Kidney (tissue), 13 donors: ENCODE measurements at regions not wholly inside any gene's neighbourhood (a gene's known extent, or its start where the extent isn't known, plus 50 kb on each side); places are given as distances from the start of the nearest gene placed in this dataset.

Experiments used
- DNase-seq, 5 donors: peaks; one replicate each; pipeline ENCODE4 v3.0.0-alpha.2; 2013 to 2020
- FAIRE-seq: peaks from 2 replicates; lab custom pipeline; 2012; peaks lifted over from hg19 to GRCh38; lab: Jason Lieb, UNC
- H3K27ac ChIP-seq, 2 donors: one replicate each; pipeline ENCODE4 v1.7.0; 2013; ENCODE audit warnings: low read depth in 2 of 2, low read length in 2 of 2, inconsistent platforms in 1 of 2
- H3K27me3 ChIP-seq: one replicate; pipeline ENCODE4 v1.7.1; 2013; ENCODE audit warnings: low read length, inconsistent platforms; ENCODE audit not compliant: control insufficient read depth, insufficient read depth
- H3K36me3 ChIP-seq, 3 donors: one replicate each; pipeline versions ENCODE4 v1.7.0 to v1.7.1; 2013; ENCODE audit warnings: low read length in 3 of 3, control low read depth in 1 of 3, inconsistent platforms in 1 of 3; ENCODE audit not compliant: insufficient read depth in 3 of 3, control insufficient read depth in 2 of 3
- H3K4me1 ChIP-seq, 3 donors: one replicate each; pipeline versions ENCODE4 v1.7.0 to v1.7.1; 2013; ENCODE audit warnings: low read length in 3 of 3, inconsistent platforms in 1 of 3, low read depth in 1 of 3; ENCODE audit not compliant: control insufficient read depth in 2 of 3, insufficient read depth in 2 of 3
- H3K4me3 ChIP-seq, 3 donors: one replicate each; pipeline versions ENCODE4 v1.7.0 to v1.8.1; 2013; ENCODE audit warnings: low read length in 3 of 3, control low read depth in 1 of 3, inconsistent platforms in 1 of 3
- H3K9ac ChIP-seq, 3 donors: one replicate each; pipeline versions ENCODE4 v1.7.0 to v1.7.1; 2013; ENCODE audit warnings: low read length in 3 of 3, control low read depth in 1 of 3, inconsistent platforms in 1 of 3
- H3K9me3 ChIP-seq, 3 donors: one replicate each; pipeline versions ENCODE4 v1.7.0 to v1.7.1; 2013; ENCODE audit warnings: low read length in 3 of 3, control low read depth in 1 of 3, inconsistent platforms in 1 of 3; ENCODE audit not compliant: control insufficient read depth in 2 of 3, insufficient read depth in 1 of 3
- intact Hi-C: fragments of 100-400 bp; cut with DNase I; formaldehyde crosslinking; loops from one replicate; pipeline ENCODE4 v1.11.1; 2022
- TF ChIP-seq, protein P1 (sequence below): IDR thresholded peaks from 3 replicates; pipeline ENCODE4 v1.5.1; 2012; ENCODE audit warnings: mild to moderate bottlenecking, moderate library complexity, borderline replicate concordance; ENCODE audit not compliant: insufficient read depth; ENCODE audit errors: extremely low read depth
- donor health status: control.
- donor health status: control.
- donor health status: control.
- donor health status: control.
- donor health status: control.
- donor health status: DM: yes; HTN: yes; CAD: no.
- donor health status: Normal renal cell carcinoma (clear cell type).

DNA sequence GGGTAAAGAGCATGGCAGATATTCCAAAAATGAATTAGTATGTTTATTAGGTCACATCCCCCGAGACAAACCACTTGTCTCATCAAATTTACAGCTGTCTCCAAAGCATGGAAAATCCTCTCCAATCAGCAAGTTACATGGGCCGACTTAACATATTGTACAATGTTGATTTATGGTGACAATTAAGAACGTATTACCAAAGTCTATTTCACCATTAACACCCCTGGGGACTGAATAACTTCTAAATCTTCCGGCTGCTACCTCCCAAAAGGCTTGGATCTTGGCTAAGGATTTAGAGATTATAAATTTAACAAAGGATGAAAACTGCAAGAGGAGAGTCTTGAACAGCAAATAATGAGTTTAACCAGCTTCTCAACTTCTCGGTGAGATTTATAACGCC, 311.9 kb downstream of the NPIPA8 start:
- no peaks in the 10 kb centered on the region for H3K27me3 ChIP-seq
- FAIRE-seq (no peak), DNase-seq (peak in 3 of 5 donors; percentile 13 to 81 (median 69))
- H3K27ac ChIP-seq = no peak overlapping the region
- H3K4me3 ChIP-seq = peak overlapping the region in 1 of 3 donors; percentile 2
- H3K4me1 ChIP-seq = no peaks in the 10 kb centered on the region
- H3K36me3 ChIP-seq = no peaks in the 10 kb centered on the region
- TF ChIP-seq, protein P1, sequence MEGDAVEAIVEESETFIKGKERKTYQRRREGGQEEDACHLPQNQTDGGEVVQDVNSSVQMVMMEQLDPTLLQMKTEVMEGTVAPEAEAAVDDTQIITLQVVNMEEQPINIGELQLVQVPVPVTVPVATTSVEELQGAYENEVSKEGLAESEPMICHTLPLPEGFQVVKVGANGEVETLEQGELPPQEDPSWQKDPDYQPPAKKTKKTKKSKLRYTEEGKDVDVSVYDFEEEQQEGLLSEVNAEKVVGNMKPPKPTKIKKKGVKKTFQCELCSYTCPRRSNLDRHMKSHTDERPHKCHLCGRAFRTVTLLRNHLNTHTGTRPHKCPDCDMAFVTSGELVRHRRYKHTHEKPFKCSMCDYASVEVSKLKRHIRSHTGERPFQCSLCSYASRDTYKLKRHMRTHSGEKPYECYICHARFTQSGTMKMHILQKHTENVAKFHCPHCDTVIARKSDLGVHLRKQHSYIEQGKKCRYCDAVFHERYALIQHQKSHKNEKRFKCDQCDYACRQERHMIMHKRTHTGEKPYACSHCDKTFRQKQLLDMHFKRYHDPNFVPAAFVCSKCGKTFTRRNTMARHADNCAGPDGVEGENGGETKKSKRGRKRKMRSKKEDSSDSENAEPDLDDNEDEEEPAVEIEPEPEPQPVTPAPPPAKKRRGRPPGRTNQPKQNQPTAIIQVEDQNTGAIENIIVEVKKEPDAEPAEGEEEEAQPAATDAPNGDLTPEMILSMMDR = no peak
- no peak overlapping the region for H3K9ac ChIP-seq
- H3K9me3 ChIP-seq = no peaks in the 10 kb centered on the region
- intact Hi-C loops = no loop called here

DNA sequence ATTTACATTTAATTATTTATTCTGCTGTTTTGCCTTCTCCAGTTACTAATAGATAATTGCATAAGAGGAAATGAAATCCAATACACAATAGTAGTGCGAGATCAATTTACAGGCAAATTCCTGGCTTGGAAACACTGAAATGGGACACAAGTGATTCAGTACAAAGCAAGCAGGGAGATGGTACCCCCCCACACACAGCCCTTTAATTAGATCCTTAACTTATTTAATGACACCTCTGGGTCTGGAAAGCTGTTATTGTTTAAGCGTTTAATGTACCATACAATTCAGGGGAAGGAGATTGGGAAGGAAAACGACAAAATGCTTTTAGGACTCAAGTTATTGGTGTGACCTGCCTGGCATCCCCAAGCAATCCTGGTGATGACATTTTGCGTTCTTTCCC, 318.2 kb downstream of the NPIPA8 start:
- TF ChIP-seq, protein P1 = no peak
- Histone ChIP-seq H3K4me1 (peaks cover 0 to 8% (median 0%) of the 10 kb centered on the region in 3 donors), H3K4me3 (no peak overlapping the region), H3K27me3 (no peaks in the 10 kb centered on the region), H3K9me3 (no peaks in the 10 kb centered on the region), H3K9ac (no peak overlapping the region), H3K27ac (no peak overlapping the region), H3K36me3 (no peaks in the 10 kb centered on the region)
- DNase-seq (peak in 3 of 5 donors; percentile 39 to 80 (median 79)), FAIRE-seq (no peak)
- intact Hi-C loops = no loop called here

DNA sequence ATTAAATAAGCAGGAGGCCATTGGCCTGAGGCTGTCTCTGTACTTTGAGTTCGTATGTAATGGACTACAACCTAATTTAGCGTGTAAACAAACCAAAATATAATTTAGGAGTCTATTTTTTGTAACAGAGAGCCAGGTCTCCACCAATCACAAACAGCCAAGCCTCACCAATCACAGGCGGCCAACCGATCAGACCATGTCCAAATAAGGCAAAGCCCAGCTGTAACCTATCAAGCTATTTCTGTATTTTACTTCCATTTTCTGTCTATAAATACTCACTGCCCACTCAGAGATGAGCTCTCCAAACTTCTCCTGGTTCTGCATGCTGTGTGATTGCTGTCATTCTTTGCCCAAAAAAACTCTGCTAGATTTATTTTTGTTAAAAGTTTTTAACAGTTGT, 322.7 kb downstream of the NPIPA8 start:
- no peaks in the 10 kb centered on the region for H3K27me3 ChIP-seq
- no peaks in the 10 kb centered on the region for H3K36me3 ChIP-seq
- H3K9me3 ChIP-seq = peaks cover 0 to 3% (median 0%) of the 10 kb centered on the region in 3 donors
- no peak for FAIRE-seq
- intact Hi-C loops = no loop called here
- H3K27ac ChIP-seq = no peak overlapping the region
- no peak overlapping the region for H3K4me3 ChIP-seq
- TF ChIP-seq, protein P1 = no peak
- DNase-seq = no peak
- peaks cover 0 to 8% (median 0%) of the 10 kb centered on the region in 3 donors for H3K4me1 ChIP-seq
- H3K9ac ChIP-seq = no peak overlapping the region

DNA sequence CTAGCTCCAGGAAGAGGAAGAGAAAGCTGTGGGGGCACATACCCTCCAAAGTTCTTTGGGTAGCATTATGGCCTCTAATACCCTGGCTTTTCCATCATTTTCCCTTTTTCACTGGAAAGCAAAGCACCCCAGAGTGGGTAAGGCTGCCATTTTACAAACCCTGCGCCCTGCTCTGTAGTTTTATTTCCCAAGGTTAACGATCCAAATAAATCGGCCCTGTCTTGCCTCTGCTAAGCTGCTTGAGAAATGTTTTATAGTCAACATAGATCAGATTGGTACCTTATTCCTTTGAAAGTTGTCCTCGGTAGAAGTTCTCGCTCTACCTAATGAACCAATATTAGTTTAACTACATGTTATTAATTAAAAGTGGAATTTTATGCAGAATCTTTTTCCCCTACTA, 328.2 kb downstream of the NPIPA8 start:
- Histone ChIP-seq H3K27me3 (no peaks in the 10 kb centered on the region), H3K4me1 (no peaks in the 10 kb centered on the region), H3K9me3 (peaks cover 0 to 3% (median 0%) of the 10 kb centered on the region in 3 donors), H3K27ac (no peak overlapping the region), H3K36me3 (no peaks in the 10 kb centered on the region), H3K9ac (no peak overlapping the region), H3K4me3 (no peak overlapping the region)
- DNase-seq (peak in 2 of 5 donors; percentile 55 to 63), FAIRE-seq (no peak)
- TF ChIP-seq, protein P1 = no peak
- intact Hi-C loops = no loop called here
